ENCODE measurements at regions not wholly inside any gene's neighbourhood (a gene's known extent, or its start where the extent isn't known, plus 50 kb on each side); places are given as distances from the start of the nearest gene placed in this dataset.
"Not testable (repeated sequence)": the region's sequence is repeated elsewhere in the genome, so short reads cannot be mapped to it uniquely, and the experiment has no call there.

DNA sequence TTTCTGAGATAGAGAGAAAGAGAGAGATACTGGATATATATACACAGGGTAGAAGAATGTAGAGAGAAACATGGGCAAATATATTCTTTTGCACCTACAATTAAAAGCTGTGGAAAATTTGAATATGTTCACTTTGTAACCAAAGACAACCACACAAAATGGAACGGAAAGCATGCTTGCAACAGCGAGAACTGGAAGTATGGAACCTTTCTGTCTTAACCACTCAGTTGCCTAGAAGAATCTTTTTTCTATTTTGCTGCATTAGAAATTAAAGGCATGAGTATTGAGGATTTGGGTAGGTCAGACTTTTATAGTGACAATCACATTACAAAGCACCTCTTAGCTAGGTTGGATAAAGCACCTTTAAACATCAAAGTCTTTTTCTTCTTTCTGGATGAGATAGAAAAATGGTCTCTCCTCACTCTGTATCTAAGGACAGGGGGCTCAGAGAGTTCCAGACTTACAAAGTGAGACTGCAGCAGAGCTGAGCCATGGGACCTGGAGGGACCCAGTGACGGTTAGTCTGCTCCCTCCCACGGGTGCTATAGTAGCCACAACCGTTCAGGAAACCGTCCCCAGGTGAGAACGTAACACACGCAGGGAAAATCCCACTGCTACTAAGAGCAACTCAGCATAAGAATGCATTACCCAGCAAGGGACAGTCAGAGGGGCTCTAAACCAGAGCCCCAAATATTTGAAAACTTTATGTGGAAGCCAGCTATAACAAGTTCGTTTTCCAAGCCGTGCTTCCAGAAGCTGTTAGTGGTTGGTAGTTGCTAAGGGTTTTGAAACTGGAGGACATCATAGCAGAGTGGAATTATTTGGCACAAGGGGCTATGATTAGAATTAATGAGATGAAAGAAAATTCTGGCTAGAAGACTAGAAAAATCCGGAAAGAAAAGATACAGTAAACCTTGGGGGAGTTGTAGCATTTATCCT, 97.1 kb downstream of the DAD1 start:
- no peak for DNase-seq (ENCODE audit: low read depth)

DNA sequence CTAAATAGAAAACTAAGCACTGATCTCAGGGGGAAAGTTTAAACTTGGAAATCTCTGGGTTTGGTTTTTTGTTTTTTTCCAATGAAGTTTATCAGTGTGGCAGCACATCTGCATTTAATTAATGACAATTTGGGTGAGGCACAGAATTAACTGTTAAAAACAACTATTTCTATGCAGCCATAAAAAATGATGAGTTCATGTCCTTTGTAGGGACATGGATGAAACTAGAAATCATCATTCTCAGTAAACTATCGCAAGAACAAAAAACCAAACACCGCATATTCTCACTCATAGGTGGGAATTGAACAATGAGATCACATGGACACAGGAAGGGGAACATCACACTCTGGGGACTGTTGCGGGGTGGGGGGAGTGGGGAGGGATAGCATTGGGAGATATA, 98.0 kb downstream of the DAD1 start:
- DNase-seq (ENCODE audit: low read depth) = not testable (repeated sequence)

DNA sequence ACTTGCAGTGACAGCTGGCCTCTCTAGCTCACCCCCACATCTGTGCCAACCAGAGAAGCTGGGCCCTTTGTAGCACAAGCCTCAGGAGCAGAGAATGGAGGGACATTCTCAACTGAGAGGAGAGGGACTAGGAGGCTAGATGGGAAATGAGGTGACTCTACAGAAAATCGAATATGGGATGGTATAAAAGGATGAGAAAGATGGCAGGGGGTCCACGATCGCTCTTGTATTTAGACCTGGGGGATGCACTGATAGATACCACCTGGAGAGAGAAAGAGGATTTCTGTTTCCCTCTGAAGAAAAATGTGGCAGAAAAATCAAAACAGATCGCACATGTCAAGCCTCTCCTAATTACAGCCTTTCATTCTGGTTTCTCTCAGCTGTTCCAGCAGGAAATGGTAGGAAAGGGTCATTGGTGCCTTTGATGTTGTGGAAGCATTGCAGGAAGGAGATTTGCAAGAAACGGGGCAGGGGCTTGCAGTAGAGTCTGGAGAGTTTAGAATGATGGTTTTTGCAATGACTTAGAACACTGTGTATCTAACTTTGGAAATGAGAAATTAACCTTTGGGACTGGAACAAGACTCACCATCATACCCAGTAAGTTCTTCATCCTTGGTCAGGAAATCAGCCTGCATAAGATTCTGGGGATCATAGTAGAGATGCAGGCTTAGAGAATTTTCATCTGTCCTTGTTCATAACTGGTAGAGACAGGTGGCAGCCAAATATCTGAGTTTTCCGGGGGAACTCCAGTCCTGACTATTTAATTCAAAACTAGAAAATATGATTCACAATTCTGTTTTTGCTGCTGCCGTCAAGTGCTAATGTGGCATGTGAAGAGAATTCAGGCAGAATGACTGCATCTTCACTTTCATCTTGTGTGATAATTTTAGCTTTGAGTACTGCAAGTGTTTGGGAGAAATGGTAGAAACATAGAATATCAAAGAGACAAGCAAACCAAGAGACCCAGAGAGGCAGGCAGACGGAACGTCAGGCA, 98.8 kb downstream of the DAD1 start:
- no peak for DNase-seq (ENCODE audit: low read depth)

DNA sequence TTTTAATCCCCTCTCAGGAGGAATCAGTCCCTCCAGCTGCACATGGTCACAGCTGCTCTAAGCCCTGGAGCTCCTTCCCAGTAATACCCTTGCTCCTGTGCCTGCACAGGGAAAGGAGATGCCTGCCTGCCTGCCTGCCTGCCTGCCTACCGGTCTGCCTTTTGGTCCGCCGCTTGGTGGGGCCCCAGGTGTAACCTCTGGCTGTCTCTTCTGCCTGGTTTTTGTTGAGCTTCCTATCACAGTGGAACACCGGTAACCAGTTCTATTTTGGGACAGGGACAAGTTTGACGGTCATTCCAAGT, 99.8 kb downstream of the DAD1 start:
- no peak for DNase-seq (ENCODE audit: low read depth)

DNA sequence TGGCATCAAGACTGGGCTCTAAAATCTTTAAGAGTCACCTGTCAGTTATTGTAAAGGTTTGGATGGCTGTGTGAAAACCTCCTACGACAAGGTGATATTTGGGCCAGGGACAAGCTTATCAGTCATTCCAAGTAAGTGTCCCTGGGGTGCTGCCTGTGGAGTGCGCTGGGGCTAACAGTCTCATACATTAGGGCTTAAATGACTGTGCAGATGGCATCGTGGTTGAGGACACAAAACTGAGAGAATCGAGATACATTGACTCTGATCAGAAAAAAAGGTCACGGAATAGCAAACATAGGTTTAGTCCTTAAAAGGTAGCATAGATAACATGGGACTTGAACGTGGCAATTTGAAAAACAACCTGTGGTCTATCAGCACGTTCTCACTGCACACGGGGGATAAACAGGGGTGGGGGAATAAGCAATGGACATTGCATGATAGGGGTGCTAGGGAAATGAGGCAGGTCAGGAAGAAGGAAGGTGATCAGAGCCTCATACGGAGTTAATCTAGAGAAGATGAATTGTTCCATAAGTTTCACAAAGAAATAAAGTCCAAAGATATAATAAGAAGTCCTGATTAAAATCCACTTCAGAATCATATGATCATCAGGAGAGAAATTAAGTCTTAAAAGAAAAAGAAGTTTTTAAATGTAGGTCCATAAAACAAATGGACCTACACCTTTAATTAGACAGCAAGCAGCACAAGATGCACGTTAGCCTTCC, 100.3 kb downstream of the DAD1 start:
- no peak for DNase-seq (ENCODE audit: low read depth)

DNA sequence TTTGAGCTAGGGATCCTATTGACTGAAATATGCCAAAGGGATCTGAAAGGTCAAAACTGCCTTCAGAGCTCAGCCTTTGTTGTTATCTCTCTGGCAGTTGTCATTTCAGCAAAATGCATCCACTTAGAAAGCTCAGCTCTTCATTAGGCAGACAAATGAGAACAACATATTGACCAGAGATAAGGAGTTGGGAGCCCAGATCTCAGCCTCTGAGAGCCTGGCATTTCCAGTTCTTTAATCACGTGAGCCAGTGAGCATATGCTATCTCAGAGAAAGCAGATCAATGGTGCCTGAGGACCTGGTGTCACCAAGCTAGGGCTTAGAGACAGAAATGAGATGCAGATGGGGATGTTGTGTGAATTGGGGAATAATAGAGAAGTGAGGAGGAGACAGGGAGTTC, 101.1 kb downstream of the DAD1 start:
- DNase-seq (ENCODE audit: low read depth) = no peak

DNA sequence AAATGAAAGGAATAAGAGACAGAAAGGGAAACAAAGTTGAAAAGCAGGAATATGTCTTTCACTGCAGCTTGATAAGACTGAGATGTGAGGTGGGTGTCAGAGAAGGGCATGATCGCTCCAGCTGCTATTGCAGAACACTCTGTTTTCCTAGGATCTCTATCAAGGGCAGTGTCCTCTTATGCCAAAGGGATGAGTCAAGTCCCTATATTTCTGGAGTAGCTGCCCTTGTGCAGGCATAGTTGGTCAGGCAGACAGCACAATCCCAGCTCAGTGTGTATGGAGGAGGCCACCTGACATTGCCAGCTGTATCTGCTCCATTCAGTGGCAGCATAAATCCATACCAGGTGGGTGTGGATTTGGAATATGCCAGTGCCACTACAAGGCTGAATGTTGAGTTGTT, 101.6 kb downstream of the DAD1 start:
- no peak for DNase-seq (ENCODE audit: low read depth)

DNA sequence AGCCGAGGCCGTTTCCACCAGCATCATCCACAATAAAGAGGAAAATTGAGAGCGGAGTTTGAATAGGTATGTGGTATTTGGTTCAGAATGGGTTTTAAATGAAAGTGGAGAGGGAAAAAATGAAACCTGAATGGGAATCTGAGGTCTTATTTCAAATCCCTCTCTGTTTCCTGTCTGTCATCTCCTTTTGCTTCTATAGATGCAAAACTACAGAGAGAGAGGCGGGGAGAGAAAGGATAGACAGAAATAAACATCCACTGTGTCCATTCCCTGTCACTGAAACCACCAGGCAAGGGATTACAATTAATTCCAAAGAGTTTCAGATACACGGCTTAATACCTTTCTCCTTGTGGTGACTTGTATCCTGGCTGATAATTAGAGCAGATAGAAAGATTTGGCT, 102.3 kb downstream of the DAD1 start:
- DNase-seq (ENCODE audit: low read depth) = no peak

DNA sequence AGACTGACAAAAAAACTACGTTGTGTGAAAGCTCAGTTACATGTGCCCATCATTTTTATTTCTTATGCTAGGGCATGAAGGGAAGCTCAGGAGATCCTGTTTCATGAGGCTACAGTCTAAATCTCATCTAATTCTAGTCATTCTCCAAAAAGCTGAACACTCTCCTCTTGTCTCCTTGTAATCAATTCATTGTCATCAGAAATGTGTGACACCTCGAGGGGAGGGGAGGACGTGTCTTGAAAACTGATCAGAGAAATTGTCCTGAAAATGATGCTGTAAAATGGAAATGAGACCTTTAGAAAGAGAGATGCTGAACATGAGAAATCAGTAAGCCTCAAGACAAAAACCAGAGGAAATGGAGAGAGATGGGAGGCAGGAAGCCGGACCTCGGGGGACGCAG, 103.4 kb downstream of the DAD1 start:
- DNase-seq (ENCODE audit: low read depth) = no peak

DNA sequence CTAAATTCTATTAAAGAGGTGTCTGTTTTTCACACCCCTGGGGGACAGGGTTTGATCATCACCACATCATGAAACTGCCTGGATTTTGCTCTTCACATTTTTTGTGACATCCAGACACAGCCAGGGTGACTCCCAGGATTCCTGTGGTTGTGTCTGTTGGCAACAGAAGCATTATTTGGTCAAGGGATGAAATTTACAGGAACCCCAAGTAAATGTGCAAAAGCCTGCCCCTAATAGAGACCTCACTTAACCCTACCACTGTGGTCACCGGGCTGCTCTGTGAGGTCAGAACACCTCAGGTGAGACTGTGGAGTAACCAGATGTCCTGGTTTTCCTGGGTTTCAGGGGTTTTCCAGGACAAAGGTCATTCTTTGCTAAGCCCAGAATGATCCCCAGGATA, 103.8 kb downstream of the DAD1 start:
- no peak for DNase-seq (ENCODE audit: low read depth)

DNA sequence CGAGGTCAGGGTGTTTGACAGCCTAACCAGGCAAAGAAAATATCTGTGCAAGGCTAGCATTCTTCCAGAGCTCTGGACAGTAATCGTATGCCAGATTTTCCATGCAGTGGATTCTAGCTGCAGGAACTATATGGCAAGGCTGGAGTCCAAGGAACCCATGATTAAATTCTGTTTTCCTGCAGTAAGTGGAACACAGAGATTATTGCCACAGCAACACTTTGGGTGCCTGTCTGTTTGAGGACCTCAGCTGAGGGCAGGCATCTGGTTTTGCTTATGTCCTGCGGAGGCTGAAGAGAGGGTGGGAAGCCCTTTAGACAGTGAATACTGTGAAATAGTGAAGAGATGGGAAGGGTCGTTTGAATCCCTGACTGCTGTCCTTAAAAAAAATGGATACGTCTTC, 104.4 kb downstream of the DAD1 start:
- DNase-seq (ENCODE audit: low read depth) = no peak

DNA sequence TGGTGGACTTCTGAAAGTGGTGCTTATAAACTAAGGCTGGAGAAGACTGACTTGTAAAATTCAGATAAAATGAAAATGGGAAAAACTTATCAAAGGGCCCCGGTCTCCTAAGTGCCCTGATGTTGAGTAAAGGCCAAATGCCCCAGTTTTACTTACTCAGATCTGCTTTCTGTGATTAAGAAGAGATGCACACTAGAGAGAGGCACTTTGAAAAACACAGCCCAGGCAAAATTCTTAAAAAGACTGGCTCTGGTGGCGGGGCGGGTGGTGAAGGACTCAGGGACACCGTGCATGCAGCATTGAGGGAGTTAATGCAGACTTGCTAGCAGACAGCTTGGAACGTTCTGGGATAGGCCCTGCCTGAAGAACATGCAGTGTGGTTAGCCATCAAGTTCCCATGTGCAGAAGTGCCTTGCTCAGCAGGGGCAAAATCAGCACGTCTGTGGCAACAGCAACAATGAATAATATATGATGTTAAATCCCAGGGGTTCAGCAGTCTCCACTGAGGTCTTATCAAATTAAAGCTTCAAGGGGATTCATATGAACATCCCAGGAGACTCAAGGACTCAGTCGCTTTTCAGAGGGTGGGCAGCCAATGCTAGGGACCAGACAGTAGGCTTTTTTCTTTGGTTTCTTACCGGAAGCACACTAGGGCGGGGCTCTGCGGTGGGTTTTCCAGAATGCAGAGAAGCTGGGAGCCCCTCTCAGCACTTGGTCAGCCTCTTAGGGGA, 105.0 kb downstream of the DAD1 start:
- DNase-seq (ENCODE audit: low read depth) = no peak

DNA sequence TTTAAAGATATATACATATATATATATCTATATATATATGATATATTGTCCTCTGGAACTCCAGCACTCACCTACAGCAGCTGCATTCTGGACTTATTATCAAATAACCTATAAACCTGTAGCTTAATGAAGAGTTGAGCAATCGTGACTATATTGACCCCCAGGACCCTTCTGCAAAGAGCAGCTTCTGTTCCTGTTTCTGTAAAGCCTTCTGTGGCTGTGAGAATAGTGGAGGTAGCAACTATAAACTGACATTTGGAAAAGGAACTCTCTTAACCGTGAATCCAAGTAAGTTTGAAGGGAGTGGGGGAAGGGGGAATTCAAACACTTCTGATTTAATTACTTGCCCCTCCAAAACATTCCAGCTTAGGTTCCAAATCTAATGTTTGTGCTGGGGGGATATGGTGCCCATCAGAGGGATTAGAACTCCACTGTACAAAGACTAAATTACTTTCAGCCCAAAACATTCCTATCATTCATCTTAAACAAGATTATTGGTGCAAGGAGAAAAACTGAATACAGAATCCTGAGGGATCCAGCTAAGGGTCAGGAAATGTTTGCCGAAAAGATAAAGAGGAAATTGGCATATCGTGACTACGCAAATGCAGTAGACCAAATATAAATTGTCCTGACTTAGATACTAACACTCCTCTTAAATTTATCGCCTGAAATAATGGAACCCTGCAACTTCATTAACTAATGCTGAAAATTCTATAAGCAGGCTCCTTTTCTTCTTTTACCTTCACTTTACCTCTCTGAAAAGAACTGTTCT, 106.1 kb downstream of the DAD1 start:
- DNase-seq (ENCODE audit: low read depth) = no peak

DNA sequence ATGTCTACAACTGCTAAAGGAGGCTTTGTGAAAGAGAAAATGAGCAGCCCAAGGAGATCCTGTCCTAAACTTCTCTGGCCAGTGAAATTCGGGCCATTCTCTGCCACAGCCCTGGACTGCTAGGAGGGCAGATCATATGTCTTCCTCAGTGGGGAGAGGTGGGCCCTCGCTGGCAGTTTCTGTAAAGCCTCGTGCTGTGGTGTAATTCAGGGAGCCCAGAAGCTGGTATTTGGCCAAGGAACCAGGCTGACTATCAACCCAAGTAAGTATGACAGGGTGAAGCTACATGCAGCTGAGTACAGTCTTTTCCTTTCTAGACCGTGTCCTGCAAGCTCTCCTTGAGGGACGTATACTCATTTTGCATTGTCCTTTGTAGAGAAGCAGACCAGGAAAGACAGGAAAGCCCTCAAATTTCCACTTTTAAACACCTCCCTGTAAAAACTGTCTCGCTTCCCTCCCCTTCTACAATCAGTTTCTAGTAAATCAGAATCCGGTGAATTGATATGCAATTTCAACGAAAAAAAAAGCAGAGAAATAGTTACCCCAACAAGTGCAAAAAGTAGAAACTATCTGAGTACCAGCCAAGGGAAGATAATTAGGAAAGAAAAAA, 106.8 kb downstream of the DAD1 start:
- no peak for DNase-seq (ENCODE audit: low read depth)

DNA sequence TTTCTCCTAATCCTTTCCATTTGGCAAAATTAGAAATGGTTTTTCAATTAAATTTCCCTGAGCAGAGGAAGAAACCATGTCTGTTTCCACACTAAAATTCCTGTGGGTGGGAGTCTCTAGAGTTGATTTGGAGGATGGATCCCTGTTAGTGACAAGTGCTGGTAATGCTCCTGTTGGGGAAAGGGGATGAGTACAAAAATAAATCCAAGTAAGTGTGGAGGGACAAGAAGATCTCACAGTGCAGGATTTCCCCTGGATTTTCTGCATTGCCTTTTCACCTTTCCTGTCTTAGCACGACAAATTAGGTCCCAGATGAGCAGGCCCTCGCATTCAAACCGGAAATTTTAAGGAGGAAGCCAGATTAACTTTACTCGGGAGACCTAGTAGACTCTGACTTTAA, 107.5 kb downstream of the DAD1 start:
- no peak for DNase-seq (ENCODE audit: low read depth)

DNA sequence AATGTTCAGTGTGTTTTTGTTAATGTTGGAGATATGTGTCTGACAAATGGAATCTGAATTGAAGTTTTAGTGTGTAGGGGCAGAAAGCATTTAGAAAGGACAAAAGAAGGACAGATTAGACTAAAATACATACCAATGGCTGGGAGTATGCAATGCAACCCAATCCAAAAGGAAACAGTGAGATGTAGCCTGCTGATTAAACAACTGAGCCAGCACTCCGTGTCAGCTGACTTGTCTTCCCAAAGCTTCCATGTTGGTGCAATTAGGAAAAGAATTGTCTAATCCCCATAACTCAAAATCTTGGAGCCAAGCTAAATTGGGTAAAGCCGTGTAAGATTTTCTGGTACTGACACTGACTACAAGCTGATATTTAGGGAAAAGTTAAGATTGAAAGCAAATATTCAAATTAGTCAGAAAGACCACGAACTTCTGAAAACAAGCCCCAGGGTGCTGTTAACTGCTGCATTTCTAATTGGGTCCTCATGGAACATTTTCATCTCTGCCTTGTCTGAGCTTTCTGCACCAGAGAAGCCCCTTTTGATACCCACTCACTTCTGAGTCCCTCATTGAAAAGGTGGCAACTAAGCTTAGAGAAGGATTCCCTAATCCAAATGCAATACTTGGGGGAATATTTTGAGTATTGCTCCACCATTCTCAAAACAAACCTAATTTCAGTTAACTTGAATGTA, 109.1 kb downstream of the DAD1 start:
- DNase-seq (ENCODE audit: low read depth) = no peak

DNA sequence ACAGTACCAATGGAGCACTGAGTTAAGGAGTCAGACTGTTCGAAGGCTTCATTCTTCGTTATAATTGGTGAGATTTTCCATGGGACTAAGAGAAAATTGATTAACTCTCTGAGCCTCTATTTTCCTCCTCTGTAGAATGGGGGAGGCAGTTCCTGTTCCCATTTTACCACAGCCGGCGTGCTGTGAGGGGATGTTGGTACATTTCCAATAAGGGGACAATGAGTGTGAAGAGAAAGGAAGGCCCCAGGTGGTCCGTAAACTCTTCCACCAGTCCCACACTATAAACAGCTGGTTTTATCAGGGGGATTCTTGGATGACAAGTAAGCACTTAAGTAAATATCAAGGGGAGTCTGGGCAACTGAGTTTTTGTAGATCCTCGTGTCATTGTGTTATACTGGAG, 109.9 kb downstream of the DAD1 start:
- DNase-seq (ENCODE audit: low read depth) = no peak

DNA sequence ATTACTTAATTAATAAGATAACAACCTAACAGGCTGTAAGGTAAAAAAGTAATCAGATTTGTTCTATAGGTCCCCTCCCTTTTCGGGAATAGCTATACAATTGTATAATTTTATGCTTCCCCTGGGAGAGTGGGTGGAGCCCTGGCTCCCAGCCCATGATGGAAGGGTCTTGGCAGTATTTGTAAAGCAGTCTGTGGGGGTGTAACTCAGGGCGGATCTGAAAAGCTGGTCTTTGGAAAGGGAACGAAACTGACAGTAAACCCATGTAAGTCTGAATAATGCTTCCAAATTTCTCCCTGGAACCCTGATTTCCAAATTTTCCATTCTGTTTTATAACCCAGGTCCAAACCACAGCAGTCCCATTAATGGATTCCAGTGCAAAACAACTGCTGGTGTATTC, 110.4 kb downstream of the DAD1 start:
- no peak for DNase-seq (ENCODE audit: low read depth)

DNA sequence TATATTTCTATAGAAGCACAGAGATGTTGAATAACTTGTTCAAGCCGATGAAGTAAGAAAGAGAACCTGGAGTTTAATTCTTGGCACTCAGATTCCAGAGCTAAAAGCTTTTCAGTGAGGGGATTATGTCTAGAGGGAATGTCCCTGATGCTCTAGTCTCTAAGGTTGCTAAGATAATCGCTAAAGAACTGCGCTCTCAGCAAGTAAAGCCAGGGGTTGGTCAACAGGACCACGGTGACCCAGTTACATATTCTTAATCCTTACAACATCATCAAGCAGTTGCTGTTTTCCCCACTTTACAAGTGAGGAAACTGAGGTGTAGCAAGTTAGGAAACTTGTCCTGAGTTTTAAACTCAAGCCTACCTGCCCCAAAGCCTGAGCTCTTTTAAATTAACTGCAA, 110.8 kb downstream of the DAD1 start:
- DNase-seq (ENCODE audit: low read depth) = no peak

Measured in stimulated activated CD8-positive, alpha-beta memory T cell treated with anti-CD3 and anti-CD28 coated beads, Interleukin-4, amount 100 ng/mL, for 24 hours (primary cell).